GM19025 (cell line): ENCODE measurements at regions not wholly inside any gene's neighbourhood (a gene's known extent, or its start where the extent isn't known, plus 50 kb on each side); places are given as distances from the start of the nearest gene placed in this dataset.
"Not testable (repeated sequence)": the region's sequence is repeated elsewhere in the genome, so short reads cannot be mapped to it uniquely, and the experiment has no call there.

Experiments
- ATAC-seq: cut with Tn5 transposase; IDR thresholded peaks from one replicate; pipeline ENCODE4 v1.9.1; 2021; ENCODE audit warnings: mild to moderate bottlenecking, low read depth, moderate library complexity; ENCODE audit not compliant: unreplicated experiment

DNA sequence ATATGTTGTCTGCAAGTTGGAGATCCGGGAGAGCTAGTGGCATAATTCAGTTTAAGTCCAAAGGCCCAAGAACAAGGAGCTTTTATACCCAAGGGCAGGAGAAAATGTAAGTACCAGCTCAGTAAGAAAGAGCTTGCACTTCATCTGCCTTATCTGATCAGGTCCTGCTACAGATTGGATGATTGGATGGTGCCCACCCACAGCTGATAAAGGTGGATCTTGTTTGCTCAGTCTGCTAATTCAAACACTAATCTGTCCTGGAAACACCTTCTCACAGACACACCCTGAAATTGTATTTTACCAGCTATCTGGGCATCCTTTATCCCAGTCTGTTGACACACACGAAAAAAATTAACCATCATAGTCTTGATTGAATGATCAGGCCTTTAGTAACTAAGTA lies 230.7 kb upstream of the SLC16A7 start:
- ATAC-seq = no peak

DNA sequence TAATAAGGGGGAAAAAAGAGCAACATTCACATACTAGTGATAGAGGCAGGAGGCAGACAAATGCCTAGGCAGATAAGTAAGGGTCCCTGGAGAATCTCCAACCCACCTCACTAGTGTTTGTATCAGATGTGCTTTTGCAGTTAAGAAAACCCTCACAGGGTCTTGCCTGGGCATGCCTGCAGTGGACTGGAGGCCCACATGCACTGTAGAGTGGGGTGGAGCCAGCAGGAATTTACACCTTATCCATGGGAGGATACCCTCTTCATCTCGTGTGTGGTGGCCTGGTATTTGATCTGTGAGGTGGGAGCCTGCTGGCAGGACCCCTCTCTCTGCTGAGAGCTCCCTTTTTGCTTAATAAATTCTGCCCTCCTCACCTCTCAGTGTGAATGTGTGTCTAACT lies 238.0 kb upstream of the SLC16A7 start:
- no peak for ATAC-seq

DNA sequence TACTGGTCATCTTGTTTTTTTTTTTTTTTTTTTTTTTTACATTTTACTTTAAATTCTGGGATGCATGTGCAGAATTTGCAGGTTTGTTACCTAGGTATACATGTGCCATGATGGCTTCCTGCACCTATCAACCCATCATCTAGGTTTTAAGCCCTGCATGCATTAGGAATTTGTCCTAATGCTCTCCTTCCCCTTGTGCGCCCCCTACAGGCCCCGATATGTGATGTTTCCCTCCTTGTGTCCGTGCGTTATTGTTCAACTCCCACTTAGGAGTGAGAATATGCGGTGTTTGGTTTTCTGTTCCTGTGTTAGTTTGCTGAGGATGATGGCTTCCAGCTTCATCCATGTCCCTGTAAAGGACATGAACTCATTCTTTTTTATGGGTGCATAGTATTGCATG lies 249.6 kb upstream of the SLC16A7 start:
- ATAC-seq = not testable (repeated sequence)

DNA sequence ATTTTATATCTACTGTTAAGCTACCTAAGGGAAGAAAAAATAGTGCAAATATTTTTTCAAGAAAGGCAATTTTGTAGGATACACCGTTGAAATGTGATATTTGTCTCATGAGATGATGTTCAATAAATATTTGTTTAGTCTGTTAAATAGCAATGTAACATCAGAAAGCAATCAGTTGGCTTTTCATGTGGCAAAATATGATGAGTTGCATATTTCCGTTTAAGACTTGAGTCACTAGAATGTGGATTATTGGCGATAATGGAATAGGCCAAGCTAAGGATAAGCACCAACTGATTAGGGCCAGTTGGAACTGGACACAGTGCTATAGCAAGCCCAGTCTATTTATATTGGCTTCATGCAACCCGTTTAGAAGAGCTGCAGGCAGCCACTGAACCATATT lies 250.4 kb upstream of the SLC16A7 start:
- ATAC-seq = no peak

GRCh38 chr12:59344224-59344623 lies 251.6 kb upstream of the SLC16A7 start:
- no peak for ATAC-seq

DNA sequence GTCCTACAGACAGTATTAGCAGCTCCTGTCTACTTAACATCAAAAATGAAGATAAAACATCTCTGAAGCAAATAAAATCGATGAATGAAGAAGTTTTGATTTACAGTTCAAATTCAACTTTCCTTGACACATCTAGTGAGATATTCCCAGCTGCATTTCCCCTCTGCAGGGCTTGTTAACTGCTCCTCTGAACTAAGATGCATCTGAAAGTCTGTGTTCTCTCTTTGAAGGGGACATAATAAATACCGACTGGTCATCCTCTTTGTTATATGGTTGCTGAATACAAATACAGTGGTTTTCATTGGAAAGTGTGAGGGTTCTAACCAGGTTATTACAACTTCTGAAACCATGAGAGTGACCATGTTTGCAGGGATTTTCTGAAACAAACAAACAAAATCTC lies 266.4 kb upstream of the SLC16A7 start:
- no peak for ATAC-seq

- ATAC-seq = not testable (repeated sequence)
Measured at GRCh38 chr12:59328395-59329075, 267.3 kb upstream of the SLC16A7 start.

DNA sequence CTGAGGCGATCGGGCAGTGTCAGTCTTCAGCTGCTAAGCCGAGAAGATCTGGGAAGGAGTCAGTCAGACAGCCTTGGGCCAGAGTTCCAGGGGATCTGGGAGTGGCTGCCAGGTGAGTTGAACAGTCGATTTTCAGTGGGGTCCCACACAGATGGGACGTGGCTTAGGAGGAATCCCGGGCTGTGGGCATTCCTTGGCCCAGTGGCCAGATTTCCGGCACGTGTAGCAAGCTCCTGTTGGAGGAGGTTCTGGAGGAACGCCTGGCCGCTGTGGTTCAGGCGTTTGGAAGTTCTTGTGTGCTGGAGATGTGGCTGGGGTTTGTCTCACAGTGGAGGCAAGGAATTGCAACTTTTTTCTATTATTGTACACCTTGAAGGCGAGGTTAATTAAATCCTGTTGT lies 269.4 kb upstream of the SLC16A7 start:
- not testable (repeated sequence) for ATAC-seq

GRCh38 chr12:59322473-59322872 lies 273.4 kb upstream of the SLC16A7 start:
- no peak for ATAC-seq

GRCh38 chr12:59321278-59321677 lies 274.6 kb upstream of the SLC16A7 start:
- ATAC-seq = no peak

- ATAC-seq = no peak
Measured at GRCh38 chr12:59320112-59320511, 275.7 kb upstream of the SLC16A7 start.

GRCh38 chr12:59318940-59319339 lies 276.9 kb upstream of the SLC16A7 start:
- no peak for ATAC-seq

GRCh38 chr12:59317598-59317997 lies 278.2 kb upstream of the SLC16A7 start:
- ATAC-seq = no peak

DNA sequence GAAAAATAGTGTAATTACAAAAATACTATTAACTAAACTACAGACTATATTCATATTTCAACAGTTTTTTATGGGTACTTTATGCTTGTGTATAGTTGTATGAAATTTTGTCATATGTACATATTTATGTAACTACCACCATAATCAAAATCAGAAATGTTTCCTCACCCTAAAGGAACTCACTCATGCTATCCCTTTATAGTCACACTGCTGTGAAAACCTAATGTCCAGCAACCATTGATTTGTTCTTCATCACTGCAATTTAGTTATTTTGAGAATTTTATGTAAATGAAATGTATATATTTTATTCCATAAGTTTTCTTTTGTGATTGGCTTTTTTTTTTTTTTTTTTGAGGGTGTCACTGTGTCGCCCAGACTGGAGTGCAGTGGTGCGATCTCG lies 278.9 kb upstream of the SLC16A7 start:
- ATAC-seq = no peak

DNA sequence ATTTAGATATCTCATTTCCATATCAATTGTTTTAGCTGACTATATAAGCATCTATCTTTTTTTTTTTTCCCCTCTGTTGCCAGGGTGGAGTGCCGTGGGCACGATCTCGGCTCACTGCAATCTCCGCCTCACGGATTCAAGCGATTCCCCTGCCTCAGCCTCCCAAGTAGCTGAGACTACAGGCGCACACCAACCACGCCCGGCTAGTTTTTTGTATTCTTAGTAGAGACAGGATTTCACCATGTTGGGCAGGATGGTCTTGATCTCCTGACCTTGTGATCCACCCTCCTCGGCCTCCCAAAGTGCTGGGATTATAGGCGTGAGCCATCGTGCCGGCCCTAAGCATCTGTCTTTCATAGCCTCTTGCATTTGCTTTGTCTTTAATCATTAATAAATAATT lies 279.5 kb upstream of the SLC16A7 start:
- ATAC-seq = not testable (repeated sequence)

DNA sequence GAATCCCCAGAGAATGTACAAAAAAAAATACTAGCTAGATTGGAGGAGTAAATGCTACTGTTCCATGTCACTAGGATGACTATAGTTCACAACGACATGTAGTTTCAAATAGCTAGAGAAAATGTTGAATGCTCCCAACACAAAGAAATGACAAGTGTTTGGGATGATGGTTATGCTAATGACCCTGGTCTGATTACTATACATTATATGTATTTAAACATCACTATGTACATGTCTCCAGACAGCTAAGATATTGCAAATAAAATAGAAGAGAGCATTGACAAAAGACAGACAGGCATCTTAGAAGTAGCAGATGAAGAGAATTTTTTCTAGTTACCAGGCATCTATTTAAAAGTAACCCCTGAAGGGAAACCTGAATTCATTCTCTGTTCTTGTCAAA lies 281.6 kb upstream of the SLC16A7 start:
- no peak for ATAC-seq

DNA sequence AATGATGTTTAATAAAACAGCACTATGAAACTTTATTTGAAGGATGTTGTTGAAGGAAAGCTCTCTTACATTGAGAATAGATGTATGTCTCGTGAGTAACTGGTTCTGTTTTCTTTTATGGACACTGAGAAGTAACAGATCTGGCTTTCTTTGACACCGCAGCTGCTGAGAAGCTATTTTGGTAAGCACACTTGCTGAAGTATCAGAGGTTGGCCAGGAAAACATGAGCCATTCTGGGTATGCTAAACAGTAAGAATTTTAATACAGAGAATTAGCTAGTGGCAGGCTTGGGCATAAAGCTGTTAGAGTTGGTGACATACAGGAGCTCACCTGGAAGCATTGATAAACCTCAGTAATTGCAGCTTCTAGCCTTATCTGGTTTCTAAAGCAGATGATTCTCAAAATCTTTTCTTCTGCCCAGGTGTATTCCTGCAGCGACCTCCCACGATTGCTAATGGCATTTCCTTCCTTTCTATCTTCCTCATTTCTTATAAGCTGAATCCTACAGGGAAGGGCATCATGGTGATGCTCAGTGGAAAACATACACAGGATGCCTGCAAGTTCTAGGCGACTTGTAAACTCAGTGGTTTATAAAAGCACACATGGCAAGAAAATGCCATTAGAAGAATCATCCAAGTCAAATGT lies 291.6 kb upstream of the SLC16A7 start:
- ATAC-seq = no peak

DNA sequence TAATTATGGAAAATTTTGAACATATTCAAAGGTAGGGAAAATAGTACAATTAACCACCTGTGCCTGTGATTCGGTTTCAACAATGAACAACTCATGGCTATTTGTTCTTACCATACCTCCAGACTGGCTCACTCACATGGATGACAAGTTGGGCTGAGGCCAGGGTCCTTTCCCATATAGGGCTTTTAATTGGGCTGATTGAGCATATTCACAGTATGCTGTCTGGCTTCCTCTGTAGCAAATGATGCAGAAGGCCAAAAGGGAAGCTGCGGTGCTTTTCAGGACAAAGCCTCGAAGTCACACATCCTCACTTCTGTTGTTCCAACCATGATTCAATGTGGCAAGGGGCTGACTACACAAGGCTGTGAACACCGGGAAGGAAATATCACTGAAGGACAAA lies 297.5 kb upstream of the SLC16A7 start:
- ATAC-seq = no peak

DNA sequence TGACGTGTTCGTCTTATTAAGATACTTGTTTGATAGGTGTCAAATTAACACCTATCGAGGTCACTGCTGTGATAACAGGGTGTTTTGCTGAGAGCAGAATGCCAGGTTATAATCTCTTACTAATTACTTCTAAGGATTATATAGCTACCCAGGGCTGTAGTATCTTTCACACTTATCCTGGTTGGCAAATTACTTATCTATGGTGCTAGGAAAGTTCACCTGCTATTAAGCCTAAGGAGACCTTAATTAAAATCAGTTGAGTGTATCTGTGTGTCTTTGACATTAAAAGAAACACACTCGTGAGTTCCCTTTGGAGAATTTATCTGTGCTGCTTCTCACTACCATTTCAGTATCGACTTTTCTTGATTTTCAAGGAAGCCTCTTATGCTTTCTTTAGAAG lies 301.6 kb upstream of the SLC16A7 start:
- no peak for ATAC-seq

GRCh38 chr12:59282999-59283398 lies 312.8 kb upstream of the SLC16A7 start:
- no peak for ATAC-seq

GRCh38 chr12:59273561-59273960 lies 322.3 kb upstream of the SLC16A7 start:
- ATAC-seq = not testable (repeated sequence)

DNA sequence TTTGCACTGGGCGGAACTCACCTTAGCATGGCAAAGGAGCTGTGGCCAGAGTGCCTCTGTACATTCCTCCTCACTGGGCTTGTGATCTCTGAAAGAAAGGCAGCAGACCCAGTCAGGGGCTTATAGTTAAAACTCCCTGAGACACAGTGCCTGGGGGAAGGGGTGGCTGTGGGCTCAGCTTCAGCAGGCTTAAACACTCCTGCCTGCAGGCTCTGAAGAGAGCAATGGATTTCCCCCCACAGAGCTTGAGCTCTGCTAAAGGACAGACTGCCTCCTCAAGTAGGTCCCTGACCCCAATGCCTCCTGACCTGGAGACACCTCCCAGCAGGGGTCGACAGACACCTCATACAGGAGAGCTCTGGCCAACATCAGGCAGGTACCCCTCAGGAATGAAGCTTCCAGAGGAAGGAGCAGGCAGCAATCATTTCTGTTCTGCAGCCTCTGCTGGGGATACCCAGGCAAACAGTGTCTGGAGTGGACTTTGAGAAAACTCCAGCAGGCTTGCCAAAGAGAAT lies 327.5 kb upstream of the SLC16A7 start:
- ATAC-seq = no peak
